GM12878 (cell line): ENCODE measurements at regions not wholly inside any gene's neighbourhood (a gene's known extent, or its start where the extent isn't known, plus 50 kb on each side); places are given as distances from the start of the nearest gene placed in this dataset.

Experiments
- CREB1 ChIP-seq: IDR thresholded peaks from 2 replicates; pipeline ENCODE4 v1.6.1; 2012; ENCODE audit warnings: low read depth, mild to moderate bottlenecking, inconsistent platforms
- CTCF ChIP-seq, 3 experiments: IDR thresholded peaks in 2 of 3; conservative IDR thresholded peaks in 1 of 3; 2 replicates each; pipeline ENCODE4 v1.5.1; 2011; ENCODE audit warnings: low read depth in 3 of 3, low read length in 3 of 3, mild to moderate bottlenecking in 3 of 3, control low read depth in 2 of 3, moderate library complexity in 2 of 3, inconsistent platforms in 1 of 3, mixed read lengths in 1 of 3; ENCODE audit not compliant: control insufficient read depth in 2 of 3, insufficient read depth in 1 of 3; ENCODE audit errors: extremely low read depth in 1 of 3
- EGR1 ChIP-seq, 2 experiments: IDR thresholded peaks; 1 replicate in 1 of 2; 2 replicates in 1 of 2; pipeline ENCODE4 v1.6.1; 2011 to 2012; ENCODE audit warnings: low read depth in 2 of 2, low read length in 2 of 2, borderline replicate concordance in 1 of 2, mild to moderate bottlenecking in 1 of 2, moderate library complexity in 1 of 2
- MTA2 ChIP-seq: fragments of 450-650 bp; IDR thresholded peaks from 2 replicates; pipeline ENCODE4 v1.6.1; 2016; ENCODE audit warnings: low read depth, mild to moderate bottlenecking, moderate library complexity
- PKNOX1 ChIP-seq: fragments of 450-650 bp; IDR thresholded peaks from 2 replicates; pipeline ENCODE4 v1.6.1; 2016; ENCODE audit warnings: mild to moderate bottlenecking
- POLR2A ChIP-seq: IDR thresholded peaks from 2 replicates; pipeline ENCODE4 v1.6.1; 2011; ENCODE audit warnings: low read depth, mild to moderate bottlenecking, low read length
- POLR2AphosphoS5 ChIP-seq: IDR thresholded peaks from 2 replicates; pipeline ENCODE4 v1.6.1; 2011; ENCODE audit warnings: mild to moderate bottlenecking, low read length, inconsistent platforms
- SIN3A ChIP-seq: IDR thresholded peaks from 2 replicates; pipeline ENCODE4 v1.6.1; 2012; ENCODE audit warnings: low read depth, low read length, improper control_type of control experiment
- SMC3 ChIP-seq: IDR thresholded peaks from 2 replicates; pipeline ENCODE4 v1.6.1; 2011; ENCODE audit warnings: low read length, improper control_type of control experiment, borderline replicate concordance
- TBL1XR1 ChIP-seq: IDR thresholded peaks from 2 replicates; pipeline ENCODE4 v1.6.1; 2012; ENCODE audit warnings: low read depth, low read length, improper control_type of control experiment
- TCF7 ChIP-seq: IDR thresholded peaks from 2 replicates; pipeline ENCODE4 v1.6.1; 2014; ENCODE audit warnings: antibody characterized with exemption, borderline replicate concordance
- ZNF274 ChIP-seq: IDR thresholded peaks from one replicate; pipeline ENCODE4 v1.8.0; 2011; ENCODE audit not compliant: insufficient read length, insufficient read depth
- TF ChIP-seq, protein P1 (sequence below): fragments of 450-650 bp; IDR thresholded peaks from 2 replicates; pipeline ENCODE4 v1.6.1; 2014; ENCODE audit warnings: mild to moderate bottlenecking

- no peak for TF ChIP-seq SIN3A
- TF ChIP-seq CTCF (IDR thresholded peaks at IDR 0.05 in 2 of 3, conservative IDR thresholded peaks at IDR 0.05 in 1 of 3; ENCODE audit: control insufficient read depth in 2 of 3, extremely low read depth in 1 of 3, insufficient read depth in 1 of 3, low read depth in 3 of 3, low read length in 3 of 3): no peak
- no peak for TF ChIP-seq POLR2AphosphoS5
- no peak for TF ChIP-seq ZNF274
- no peak for TF ChIP-seq TBL1XR1
- TF ChIP-seq POLR2A: no peak
- no peak for TF ChIP-seq CREB1
- TF ChIP-seq TCF7: no peak
- TF ChIP-seq, protein P1, sequence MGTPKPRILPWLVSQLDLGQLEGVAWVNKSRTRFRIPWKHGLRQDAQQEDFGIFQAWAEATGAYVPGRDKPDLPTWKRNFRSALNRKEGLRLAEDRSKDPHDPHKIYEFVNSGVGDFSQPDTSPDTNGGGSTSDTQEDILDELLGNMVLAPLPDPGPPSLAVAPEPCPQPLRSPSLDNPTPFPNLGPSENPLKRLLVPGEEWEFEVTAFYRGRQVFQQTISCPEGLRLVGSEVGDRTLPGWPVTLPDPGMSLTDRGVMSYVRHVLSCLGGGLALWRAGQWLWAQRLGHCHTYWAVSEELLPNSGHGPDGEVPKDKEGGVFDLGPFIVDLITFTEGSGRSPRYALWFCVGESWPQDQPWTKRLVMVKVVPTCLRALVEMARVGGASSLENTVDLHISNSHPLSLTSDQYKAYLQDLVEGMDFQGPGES: no peak
- TF ChIP-seq MTA2: no peak
- no peak for TF ChIP-seq PKNOX1
- TF ChIP-seq SMC3: no peak
- no peak for TF ChIP-seq EGR1 (IDR thresholded peaks at IDR 0.05; ENCODE audit: borderline replicate concordance in 1 of 2, low read depth in 2 of 2, low read length in 2 of 2)
Observed at GRCh38 chr7:159207393-159207792, 62.7 kb upstream of the VIPR2 start.
